GM13976 (cell line): ENCODE measurements at regions not wholly inside any gene's neighbourhood (a gene's known extent, or its start where the extent isn't known, plus 50 kb on each side); places are given as distances from the start of the nearest gene placed in this dataset.
A peak's percentile ranks its signal among the peaks of the same experiment; 100 is the strongest.

Source experiments
- DNase-seq: peaks from one replicate; pipeline ENCODE4 v3.0.0; 2012; ENCODE audit warnings: low spot score
- in situ Hi-C: fragments of 300-500 bp; cut with MboI; formaldehyde crosslinking; loops from one replicate; pipeline ENCODE4 v1.12.0; 2022; ENCODE audit warnings: low sequenced_read_pairs, mixed read lengths, inconsistent platforms; ENCODE audit not compliant: unreplicated experiment
- TF ChIP-seq, protein P1 (sequence below): IDR thresholded peaks from 2 replicates; pipeline ENCODE4 v1.5.1; 2012; ENCODE audit warnings: borderline replicate concordance, mild to moderate bottlenecking; ENCODE audit not compliant: insufficient read depth; ENCODE audit errors: extremely low read depth, missing control alignments, control extremely low read depth

DNA sequence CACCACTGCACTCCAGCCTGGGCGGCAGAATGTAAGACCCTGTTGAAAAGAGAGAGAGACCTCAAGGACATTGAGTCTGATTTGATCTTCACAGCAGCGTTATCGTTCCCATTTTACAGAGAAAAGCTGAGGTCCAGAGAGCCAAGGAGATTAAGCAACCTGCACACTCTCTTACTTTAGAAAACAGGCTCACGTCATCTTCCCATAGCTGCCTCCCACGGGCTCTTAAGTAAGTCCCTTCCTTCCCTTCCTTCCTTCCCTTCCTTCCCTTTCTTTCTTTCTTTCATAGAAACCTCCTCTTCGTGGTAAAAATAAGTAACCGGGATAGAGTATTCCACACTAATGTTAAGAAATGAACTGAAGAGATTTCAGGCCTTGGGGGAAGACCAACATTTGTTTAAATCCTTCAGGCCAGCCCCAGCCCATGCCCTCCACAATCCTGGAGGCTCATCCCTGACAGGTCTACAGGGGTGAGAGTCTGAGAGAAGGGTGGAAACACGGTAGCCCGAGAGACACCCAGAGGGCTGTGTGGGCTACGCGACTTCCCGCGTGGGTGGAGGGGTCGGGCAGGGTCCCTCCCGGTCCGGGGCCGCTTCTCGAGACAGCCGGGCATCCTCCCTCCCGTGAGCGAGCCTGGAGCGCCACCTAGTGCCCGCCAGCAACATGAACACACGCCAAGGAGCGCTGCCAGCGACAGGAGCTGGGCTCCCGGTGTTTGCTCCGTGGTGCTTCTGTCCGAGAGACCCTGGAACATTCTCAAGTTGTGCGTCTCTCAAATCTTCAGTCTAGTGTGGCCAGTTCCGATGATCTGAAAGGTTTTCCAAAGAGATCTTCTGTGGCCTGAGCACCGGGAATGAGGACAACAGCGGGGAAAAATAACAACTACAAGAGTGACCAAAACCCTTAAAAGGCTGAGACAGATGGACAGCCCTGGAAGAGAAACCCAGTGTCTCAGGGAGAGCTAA, 160.3 kb downstream of the INO80D start:
- TF ChIP-seq, protein P1, sequence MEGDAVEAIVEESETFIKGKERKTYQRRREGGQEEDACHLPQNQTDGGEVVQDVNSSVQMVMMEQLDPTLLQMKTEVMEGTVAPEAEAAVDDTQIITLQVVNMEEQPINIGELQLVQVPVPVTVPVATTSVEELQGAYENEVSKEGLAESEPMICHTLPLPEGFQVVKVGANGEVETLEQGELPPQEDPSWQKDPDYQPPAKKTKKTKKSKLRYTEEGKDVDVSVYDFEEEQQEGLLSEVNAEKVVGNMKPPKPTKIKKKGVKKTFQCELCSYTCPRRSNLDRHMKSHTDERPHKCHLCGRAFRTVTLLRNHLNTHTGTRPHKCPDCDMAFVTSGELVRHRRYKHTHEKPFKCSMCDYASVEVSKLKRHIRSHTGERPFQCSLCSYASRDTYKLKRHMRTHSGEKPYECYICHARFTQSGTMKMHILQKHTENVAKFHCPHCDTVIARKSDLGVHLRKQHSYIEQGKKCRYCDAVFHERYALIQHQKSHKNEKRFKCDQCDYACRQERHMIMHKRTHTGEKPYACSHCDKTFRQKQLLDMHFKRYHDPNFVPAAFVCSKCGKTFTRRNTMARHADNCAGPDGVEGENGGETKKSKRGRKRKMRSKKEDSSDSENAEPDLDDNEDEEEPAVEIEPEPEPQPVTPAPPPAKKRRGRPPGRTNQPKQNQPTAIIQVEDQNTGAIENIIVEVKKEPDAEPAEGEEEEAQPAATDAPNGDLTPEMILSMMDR: peak; percentile 89
- peak; percentile 83 for DNase-seq
- in situ Hi-C loops: no loop called here

- TF ChIP-seq, protein P1: no peak
- in situ Hi-C loops: no loop called here
- DNase-seq: no peak
These were observed 161.3 kb downstream of the INO80D start for GRCh38 chr2:205924676-205925075.

DNA sequence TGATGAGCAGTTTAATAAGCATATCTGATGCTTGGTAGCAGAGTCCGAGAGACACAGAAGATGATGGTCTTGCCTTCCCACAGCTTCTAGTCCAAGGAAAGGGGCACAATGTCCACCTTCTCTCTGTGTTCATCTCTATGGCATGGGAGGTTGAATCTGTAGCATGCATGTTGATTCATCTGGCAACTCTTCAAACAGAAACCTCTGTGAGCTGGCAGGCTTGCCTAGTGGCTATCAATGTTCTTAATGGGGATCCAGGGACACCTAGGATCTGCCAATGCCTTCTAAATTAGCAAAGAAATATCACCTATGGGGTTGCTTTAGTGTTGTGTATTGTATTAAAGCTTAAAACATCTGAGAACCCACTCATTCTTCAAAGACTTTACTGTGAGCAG, 170.8 kb downstream of the INO80D start:
- TF ChIP-seq, protein P1: no peak
- DNase-seq: no peak
- in situ Hi-C loops: no loop called here

DNA sequence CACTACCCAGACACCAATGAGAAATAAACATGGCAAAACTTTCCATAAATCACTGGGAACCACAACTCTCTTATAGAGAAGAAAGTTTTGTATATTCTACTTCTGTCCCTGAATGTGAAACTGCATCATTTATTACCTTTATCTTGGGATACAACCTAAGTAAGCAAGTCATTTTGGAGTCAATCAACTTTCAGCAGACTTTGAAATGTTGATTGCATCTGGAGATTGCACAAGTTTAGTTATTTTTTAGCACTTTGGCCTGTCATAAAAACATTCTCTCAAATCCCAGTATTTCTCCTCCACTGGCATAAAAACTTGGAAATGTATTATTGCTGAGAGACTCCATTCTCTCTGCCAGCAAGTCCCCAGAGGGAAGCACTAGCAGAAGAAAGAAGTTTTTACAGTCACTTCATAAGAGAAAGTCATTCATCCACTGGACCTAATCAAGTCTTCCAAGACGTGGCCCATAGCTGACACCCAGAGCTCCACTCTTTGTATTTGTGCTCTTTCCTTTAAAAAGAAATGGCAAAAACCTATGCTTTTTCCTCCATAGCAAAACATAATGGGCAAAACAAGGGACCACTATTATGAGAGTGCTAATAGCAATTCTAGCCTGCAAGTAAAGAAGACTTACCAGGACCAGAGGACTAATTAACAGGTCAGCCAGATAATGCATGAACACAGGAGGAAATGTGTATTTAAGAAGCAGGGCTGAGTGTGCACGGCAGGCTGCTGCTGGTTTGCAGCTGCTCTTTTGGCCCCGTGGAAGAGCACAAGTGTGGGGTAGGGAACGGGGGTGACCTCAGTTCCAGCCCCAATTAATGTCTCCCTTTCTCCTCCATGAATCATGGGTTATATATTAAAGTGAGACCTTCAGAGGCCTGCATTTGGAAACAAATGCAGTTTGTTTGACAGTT, 171.5 kb downstream of the INO80D start:
- TF ChIP-seq, protein P1: no peak
- DNase-seq: no peak

DNA sequence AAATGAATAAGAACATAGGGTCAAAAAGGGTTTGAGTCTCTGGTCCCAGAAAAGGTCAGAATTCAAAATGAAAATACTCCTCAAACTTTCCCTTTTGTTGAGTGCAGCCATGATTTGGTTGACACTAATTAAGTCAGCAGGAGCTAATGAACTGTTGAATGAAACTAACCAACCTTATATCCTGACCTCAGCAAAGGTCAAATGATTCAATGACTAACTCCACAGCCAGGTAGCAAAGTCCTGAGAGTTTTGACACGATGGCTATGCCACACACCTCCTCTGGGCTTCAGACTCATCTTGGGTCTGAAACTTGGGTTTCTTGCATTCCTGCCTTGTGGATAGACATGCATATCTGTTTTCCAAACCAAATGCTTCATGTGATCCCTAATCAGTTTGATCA, 172.3 kb downstream of the INO80D start:
- TF ChIP-seq, protein P1: no peak
- in situ Hi-C loops: no loop called here
- DNase-seq: no peak

More for the DNA sequence above, 171.5 kb downstream of the INO80D start:
- in situ Hi-C loops: no loop called here

GRCh38 chr2:205911306-205911705, 174.7 kb downstream of the INO80D start:
- DNase-seq: no peak
- TF ChIP-seq, protein P1: no peak
- in situ Hi-C loops: no loop called here
